Left ventricle myocardium inferior (tissue), 1 donor: ENCODE measurements at regions not wholly inside any gene's neighbourhood (a gene's known extent, or its start where the extent isn't known, plus 50 kb on each side); places are given as distances from the start of the nearest gene placed in this dataset.

Experiments used
- DNase-seq: peaks from one replicate; pipeline ENCODE4 v3.0.0-alpha.2; 2020
- H3K27ac ChIP-seq: fragments of 200-600 bp; replicated peaks from 2 replicates; pipeline ENCODE4 v1.8.0; 2021
- H3K27me3 ChIP-seq: fragments of 200-600 bp; 2 replicates; pipeline ENCODE4 v1.8.0; 2021; ENCODE audit warnings: low read depth
- H3K36me3 ChIP-seq: fragments of 200-600 bp; 2 replicates; pipeline ENCODE4 v1.8.0; 2021
- H3K4me1 ChIP-seq: fragments of 200-600 bp; 2 replicates; pipeline ENCODE4 v1.8.0; 2021
- H3K4me3 ChIP-seq: fragments of 200-600 bp; 2 replicates; pipeline ENCODE4 v1.8.0; 2021; ENCODE audit warnings: mild to moderate bottlenecking, moderate library complexity
- H3K9me3 ChIP-seq: fragments of 200-600 bp; replicated peaks from 2 replicates; pipeline ENCODE4 v1.8.0; 2021
- CTCF ChIP-seq: fragments of 200-600 bp; IDR thresholded peaks from 2 replicates; pipeline ENCODE4 v1.8.0; 2021; ENCODE audit warnings: antibody characterized with exemption, mild to moderate bottlenecking, borderline replicate concordance
- intact Hi-C: fragments of 100-400 bp; cut with micrococcal nuclease; formaldehyde crosslinking; loops from one replicate; pipeline ENCODE4 v1.11.0; 2022
- donor health status: DM: no; HTN: yes; CAD: no; lungs with severe emphysema.

- no peaks in the 10 kb centered on the region for H3K36me3 ChIP-seq
- no peak overlapping the region for H3K4me3 ChIP-seq
- peaks cover 4% of the 10 kb centered on the region for H3K27me3 ChIP-seq
- peaks cover 8% of the 10 kb centered on the region for H3K9me3 ChIP-seq
- intact Hi-C loops = no loop called here
- TF ChIP-seq CTCF = no peak
- no peak overlapping the region for H3K27ac ChIP-seq
- DNase-seq = no peak
- H3K4me1 ChIP-seq = no peaks in the 10 kb centered on the region
These were observed 826.3 kb upstream of the SALL3 start for GRCh38 chr18:78153362-78153761.

DNA sequence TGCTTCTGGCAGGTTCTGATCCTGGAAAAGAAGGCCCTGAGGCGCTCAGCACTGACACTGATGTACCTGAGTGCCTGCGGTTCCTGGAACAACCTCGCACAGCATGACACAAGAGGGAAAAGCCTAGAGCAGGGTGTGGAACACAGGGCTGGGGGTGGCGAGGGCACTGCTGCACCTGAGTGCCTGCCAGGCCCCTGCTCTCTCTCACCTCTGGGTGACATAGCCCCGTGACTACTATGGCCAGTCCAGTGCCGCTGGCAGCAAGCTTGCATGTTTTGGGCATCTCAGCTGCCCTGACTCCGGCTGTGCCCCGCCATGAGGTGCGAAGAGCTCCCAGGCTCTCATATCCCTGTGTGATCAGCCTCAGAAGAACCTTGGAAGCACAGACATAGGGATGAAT, 825.2 kb upstream of the SALL3 start:
- intact Hi-C loops = no loop called here
- DNase-seq = no peak
- Histone ChIP-seq H3K4me1 (no peaks in the 10 kb centered on the region), H3K27ac (no peak overlapping the region), H3K36me3 (no peaks in the 10 kb centered on the region), H3K27me3 (peaks cover 4% of the 10 kb centered on the region), H3K9me3 (no peaks in the 10 kb centered on the region), H3K4me3 (no peak overlapping the region)
- TF ChIP-seq CTCF = no peak

GRCh38 chr18:78154853-78155252, 824.8 kb upstream of the SALL3 start:
- Histone ChIP-seq H3K9me3 (no peaks in the 10 kb centered on the region), H3K27me3 (peaks cover 4% of the 10 kb centered on the region), H3K27ac (no peak overlapping the region), H3K36me3 (no peaks in the 10 kb centered on the region), H3K4me1 (no peaks in the 10 kb centered on the region), H3K4me3 (no peak overlapping the region)
- no peak for DNase-seq
- intact Hi-C loops = no loop called here
- TF ChIP-seq CTCF = no peak

GRCh38 chr18:78156466-78156865, 823.2 kb upstream of the SALL3 start:
- H3K27me3 ChIP-seq = peaks cover 4% of the 10 kb centered on the region
- DNase-seq = no peak
- H3K36me3 ChIP-seq = no peaks in the 10 kb centered on the region
- no peaks in the 10 kb centered on the region for H3K9me3 ChIP-seq
- no peaks in the 10 kb centered on the region for H3K4me1 ChIP-seq
- TF ChIP-seq CTCF = no peak
- H3K4me3 ChIP-seq = no peak overlapping the region
- H3K27ac ChIP-seq = no peak overlapping the region
- intact Hi-C loops = no loop called here

- Histone ChIP-seq H3K27ac (no peak overlapping the region), H3K27me3 (no peaks in the 10 kb centered on the region), H3K36me3 (no peaks in the 10 kb centered on the region), H3K9me3 (no peaks in the 10 kb centered on the region), H3K4me1 (no peaks in the 10 kb centered on the region), H3K4me3 (no peak overlapping the region)
- TF ChIP-seq CTCF = no peak
- intact Hi-C loops = no loop called here
- DNase-seq = no peak
These were observed 820.7 kb upstream of the SALL3 start for GRCh38 chr18:78158943-78159342.

- Histone ChIP-seq H3K27me3 (no peaks in the 10 kb centered on the region), H3K27ac (no peak overlapping the region), H3K9me3 (no peaks in the 10 kb centered on the region), H3K4me3 (no peak overlapping the region), H3K4me1 (no peaks in the 10 kb centered on the region), H3K36me3 (no peaks in the 10 kb centered on the region)
- DNase-seq = no peak
- TF ChIP-seq CTCF = no peak
- intact Hi-C loops = no loop called here
These were observed 820.2 kb upstream of the SALL3 start for GRCh38 chr18:78159397-78159796.
